Hindlimb muscle (tissue), 1 donor: ENCODE measurements at regions not wholly inside any gene's neighbourhood (a gene's known extent, or its start where the extent isn't known, plus 50 kb on each side); places are given as distances from the start of the nearest gene placed in this dataset.

ENCODE experiments used
- DNase-seq: peaks from one replicate; pipeline ENCODE4 v3.0.0-alpha.2; 2013

DNA sequence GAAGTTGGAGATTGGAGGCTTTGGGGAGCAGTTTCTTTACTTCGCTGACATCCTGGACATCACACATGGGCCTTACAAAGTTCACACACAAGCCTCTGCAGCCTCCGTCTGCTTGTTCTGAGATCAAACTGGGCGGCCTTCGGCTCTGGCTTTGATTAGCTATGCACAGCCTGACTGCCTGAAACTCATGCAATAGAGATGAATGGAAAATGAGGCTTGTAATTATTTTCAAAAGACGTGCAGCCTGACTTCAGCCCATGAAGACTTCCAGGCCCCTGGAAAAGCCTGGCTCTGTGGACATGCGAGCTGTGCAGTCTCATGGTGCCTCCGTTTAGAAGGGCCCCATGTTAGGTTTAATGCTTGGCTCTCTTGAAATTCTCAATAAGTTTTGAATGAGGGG is 480.5 kb upstream of the SULF2 start:
- DNase-seq = no peak

DNA sequence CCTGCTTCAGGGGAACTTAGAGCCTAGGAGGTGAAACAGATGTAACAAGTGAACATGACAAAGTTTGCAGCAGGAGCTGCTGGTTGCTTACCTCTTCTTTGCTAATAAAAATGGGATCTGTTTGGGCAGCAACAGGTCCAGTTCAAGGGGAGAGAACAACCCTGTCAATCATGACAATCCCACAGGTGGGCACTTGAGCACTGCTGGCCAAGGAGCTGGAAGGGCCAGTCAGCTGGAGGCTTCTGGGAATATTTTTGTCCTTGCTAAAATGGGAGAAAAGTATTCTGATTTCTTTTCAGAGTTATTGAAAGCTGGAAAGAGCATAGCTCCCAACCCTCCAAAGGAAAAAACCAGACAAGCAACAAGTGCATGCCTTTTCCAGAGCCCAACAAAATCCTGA is 477.7 kb upstream of the SULF2 start:
- no peak for DNase-seq

DNA sequence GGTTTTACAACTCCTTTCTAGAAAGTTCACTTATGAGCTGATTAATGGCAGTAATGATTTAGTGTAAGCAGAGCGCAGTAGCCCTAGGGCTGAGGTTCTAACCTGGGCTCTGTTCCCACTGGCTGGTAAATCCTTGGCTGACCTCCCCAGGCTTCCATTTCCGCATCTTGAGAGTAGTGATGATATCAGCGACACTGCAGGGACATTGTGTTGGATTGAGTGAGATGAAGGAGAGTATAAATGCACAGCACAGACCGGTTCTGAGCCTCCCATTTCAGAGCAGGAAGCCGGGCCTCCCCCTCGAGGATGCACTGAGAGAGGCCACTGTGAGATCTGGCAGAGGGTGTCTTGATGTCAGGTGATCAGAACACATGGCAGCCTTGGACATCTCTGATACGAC is 477.2 kb upstream of the SULF2 start:
- DNase-seq = no peak

DNA sequence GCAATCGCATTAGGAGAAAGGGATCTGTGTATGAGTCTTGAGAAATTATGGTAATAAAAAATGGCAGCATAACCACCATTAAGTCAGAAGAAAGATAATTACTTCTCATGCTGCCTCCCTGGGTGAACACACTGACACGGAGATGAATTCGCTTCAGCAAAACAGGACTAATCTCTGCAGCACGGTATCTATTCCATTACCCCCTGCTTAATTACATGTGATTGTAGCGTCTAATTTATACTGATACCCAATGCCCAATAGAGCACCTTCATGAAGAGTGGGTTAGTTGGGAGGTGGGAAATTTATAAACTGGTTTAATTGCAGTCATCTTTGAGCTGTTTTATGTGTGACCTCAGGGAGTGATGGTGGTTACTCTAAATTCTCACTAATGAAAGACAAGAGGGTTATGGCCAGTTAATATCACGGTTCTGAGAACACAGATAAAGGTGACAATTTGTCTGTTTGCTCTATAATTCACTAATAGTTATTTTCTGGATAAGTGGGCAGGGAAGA is 476.2 kb upstream of the SULF2 start:
- DNase-seq = no peak

DNA sequence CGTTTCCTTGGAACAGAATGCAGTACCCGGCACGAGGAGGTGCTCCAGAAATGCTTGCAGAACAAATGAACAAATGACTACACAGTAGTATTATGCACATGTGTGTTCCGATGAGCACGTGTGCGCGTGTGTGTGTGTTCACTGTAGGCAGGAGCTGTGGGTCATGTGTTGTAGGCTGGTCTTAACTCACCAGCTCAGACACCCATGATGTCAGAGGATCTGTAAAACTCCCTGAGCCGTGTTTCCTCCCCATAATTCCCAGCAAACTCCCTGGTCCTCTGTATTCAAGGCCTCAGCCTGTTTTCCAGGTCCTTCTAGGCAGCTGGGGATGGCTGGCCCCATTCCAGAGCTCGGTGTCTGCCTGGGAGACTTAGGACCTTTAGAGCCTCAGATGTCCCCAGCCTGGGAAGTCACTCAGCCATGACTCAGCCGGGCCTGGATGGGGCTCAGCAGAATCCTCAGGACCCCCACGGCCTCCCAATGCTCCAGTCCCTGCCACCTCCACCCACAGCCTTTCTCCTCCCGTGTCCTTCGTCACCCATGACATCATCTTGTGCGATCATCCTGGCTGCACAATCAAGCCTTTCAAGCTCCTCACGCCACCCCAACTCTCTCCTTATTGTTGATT is 475.0 kb upstream of the SULF2 start:
- peak; percentile 59 for DNase-seq

DNA sequence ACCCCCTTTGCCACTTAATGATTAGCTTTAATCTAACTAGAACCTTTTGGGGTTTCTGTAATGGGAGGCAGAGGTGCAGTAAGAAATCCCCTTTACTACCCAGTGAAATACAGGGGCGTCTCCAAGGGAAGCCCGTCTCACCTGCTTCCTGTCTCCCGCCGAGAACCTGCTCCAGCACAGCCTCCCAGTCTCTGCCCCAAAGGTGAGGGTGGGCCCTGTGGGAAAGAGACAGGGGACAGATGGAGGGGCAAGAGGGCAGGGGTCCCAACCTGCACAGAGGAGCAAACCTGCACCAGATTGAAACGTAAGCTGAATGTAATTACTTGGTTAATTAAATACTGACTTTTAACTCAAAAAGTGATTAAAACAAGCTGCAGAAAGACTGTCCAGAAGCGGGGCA is 474.2 kb upstream of the SULF2 start:
- no peak for DNase-seq

DNA sequence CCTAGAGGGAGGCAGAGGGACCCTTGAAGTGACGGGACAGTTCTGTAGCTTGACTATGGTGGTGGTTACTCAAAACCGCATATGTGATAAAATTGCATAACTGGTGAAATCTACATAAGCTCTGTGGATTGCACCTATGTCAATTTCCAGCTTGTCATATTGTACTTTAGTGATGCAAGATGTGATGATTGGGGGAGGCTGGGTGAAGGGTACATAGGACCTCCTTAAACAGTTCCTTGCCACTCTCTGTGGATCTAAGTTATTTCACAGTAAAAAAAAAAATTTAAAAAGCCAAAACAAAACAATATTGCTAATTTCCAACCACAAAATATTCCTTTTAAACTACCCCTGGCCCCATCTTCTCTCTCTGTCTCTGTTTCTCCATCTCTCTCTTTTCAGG is 472.6 kb upstream of the SULF2 start:
- no peak for DNase-seq

DNA sequence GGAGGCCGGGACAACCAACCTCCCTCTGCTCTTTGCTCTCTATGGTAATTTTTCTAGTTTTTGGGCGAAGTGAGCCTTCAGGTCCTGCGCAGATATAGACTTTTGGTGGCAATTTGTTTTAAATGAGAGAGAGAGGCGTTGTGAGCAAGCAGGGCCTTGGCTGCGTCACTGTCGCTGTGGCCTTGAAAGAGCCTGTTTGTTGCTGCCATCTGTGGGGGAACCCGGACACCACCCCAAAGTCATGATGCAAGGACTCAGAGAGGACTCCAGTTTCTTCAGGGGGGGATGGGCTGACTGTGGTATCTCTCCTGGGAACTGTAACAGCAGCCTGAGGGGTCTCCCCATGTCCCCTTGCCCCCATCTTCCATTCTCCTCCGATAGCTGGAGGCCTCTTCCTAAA is 462.7 kb upstream of the SULF2 start:
- no peak for DNase-seq

DNA sequence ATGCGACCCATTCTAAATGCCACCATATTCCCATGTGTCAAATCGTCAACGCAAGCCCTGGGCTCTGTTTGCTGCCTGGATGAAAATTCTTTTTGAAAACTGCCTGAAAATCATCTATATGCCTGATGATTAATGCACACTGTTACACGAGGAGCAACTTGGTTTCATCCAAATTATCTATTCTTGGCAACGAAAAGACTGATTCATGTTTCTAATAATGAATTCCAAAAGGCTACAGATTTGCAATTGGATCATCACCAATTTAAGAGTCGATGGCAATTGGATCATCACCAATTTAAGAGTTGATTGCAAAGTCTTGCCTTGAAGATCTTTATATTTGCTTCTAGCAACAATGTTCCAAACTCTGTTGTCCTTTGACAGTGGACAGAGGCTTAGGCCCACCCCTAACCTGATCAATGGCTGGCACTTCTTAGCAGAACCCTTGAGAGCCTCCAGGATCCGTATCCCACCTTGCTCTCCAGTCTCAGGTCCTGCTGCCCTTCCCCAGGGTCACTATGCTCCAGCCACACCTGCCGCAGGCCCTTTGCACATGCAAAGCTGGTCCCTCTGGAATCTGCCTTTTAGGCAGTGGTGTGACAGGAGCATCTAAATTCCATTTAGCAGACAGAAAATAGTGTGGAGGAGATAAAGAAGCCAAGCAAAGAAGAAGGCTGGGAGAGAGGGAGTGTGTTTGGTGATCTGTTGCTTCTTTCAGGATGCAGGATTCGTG is 460.9 kb upstream of the SULF2 start:
- DNase-seq = no peak

DNA sequence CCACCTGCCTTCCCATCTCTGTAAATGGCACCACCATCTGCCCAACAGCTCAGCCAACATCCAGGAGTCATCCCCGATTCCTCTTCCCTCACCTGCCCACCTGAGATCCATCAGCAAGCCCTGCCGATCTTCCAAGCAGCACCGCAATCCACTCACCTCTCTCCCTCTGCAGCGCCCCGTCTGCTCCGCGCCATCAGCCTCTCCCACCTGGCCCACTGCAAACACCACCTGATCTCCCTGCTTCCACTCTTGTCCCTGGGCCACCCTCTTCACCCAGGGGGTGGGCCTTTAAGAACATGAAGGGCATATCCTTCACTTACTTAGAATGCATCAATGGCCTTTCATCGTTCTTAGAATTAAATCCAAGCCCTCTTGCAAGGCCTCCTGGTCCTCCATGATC is 457.3 kb upstream of the SULF2 start:
- no peak for DNase-seq

DNA sequence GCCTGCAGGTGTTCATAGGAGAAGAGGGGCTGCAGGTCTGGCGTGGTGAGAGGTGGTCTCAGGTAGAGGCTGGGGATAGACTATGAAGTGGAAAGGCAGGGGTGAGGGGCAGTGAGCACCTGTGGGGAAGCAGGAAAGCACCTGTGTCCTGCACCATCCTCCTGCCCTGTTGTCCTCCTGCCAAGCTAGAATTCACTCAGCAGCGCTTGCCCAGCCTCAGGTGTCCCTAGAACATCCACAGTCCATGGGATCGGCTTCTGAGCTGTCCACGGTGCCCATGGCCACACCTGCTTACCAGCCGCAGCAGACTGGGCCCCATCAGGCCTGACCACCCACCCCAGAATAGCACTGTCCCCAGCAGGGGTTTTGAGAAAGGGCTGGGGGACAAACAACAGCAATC is 456.2 kb upstream of the SULF2 start:
- DNase-seq = no peak

DNA sequence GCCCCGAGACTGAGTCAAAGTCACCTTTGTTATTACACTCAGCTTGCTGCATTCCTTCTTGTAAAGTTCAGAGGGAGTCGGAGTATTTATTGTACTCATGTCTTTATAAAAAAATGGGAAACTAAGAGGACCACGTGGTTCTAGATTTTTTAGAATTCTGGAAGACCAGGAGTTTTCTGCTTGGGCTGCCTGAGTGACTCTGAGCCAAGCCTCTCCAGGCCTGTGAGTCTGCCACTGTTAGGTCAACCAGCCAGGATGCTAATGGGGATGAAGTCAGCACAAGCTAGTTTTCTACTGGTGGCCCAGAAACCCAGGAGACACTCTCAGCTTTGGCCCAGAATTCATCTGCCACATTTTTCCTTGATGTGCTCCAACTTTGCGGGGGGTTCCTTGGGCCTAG is 453.5 kb upstream of the SULF2 start:
- DNase-seq = no peak

DNA sequence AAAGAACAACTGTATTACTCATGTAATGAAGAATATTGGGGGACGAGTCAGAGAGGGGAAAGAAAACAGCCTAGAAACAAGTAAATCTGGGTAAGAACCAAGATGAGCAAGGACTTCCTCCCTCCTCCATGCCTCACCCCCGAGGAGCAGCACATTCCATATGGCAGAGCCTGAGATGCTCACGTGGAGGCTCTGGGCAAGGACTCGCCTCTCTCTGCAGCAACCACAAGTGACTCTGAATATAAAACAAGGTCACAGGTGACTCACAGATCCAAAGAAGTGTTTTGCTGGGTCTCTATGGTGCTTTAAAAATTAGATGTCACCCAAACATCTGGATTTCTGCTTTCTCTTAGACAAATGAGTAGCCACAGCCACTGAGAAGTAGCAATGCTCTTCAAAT is 453.0 kb upstream of the SULF2 start:
- DNase-seq = no peak

DNA sequence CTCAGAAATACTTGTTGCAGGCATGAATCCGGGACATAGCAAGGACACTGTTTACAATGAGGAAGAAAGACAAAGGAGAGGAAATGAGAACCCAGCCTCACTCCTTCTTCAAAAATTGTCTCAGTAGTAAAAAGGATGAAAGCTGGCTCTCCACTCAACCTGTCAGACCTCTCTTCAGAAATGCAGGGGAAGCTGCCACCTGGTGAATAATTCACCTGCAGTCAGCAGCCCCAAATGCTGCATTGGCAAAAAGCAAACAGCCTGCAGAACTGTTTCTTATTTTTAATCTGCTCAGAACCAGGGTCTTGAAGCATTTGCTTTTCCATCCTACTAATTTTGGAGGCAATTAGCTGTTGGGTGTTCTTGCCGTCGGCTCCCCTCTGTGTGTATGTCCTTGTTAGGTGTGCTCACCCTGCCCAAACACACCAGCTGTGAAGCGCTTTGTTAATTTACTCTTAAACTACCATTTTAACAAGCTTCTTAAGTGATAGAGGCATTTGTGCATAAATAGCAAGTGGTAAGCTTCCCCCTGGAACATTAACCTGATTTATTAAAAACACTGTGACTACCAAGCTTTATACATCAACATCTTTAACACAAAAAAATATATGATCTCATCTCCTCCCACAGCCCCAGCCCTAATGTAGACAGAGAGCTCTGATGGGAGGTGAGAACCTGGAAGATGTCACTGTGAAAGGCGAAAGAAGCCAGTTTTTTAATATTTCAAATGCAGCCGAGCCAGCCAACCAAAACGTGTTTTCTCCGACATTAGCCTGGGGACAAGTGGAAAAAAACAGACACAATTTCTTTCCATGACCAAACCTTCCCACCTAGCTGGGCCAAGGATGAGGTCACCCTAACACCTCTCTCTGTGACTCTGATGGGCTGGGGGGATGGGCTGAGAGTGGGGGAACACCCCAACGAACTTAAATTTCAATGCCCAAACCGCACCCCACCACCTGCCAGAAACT is 451.0 kb upstream of the SULF2 start:
- peak; percentile 58 for DNase-seq

DNA sequence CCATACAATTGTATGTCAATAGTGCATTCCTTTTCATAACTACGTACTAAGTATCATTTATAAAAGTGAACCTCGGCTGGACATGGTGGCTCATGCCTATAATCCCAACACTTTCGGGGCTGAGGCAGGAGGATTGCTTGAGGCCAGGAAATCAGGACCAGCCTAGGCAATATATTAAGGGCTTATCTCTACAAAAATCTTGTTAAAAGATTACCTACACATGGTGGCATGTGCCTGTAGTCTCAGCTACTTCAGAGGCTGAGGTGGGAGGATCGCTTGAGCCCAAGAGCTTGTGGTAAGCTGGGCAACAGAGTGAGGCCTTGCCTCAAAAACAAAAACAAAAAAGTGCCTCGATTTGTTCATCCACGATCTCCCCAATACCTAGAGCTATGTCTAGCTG is 449.7 kb upstream of the SULF2 start:
- no peak for DNase-seq

DNA sequence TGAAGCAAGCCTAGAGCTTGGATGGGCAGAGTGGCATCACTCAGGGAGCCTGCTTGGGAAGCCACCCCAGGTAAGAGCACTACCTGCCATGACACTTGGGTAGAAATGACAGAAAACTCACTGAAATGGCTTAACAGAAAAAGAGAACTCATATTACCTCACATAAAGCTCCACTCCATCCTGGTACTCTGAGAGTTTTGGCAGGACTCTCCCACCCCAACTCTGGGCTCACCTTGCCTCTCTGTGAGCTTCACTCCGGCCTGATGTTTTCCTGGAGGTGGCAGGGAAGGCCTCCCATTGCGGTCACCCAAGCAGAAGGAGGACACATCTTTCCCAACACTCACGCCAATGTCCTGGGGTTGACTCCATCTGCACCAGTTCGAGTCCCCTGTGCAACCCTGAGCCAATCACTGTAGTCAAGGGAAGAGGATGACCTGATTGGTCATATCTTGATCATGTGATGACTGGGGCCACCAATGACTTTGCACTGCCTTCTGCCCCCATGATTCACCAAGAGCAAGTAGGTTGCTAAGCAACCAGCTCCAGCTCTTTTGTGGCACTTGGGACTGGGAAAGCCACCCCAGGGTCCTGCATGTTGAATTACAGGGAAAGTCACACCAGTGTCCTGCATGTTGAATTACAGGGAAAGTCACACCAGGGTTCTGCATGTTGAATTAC is 446.1 kb upstream of the SULF2 start:
- no peak for DNase-seq

DNA sequence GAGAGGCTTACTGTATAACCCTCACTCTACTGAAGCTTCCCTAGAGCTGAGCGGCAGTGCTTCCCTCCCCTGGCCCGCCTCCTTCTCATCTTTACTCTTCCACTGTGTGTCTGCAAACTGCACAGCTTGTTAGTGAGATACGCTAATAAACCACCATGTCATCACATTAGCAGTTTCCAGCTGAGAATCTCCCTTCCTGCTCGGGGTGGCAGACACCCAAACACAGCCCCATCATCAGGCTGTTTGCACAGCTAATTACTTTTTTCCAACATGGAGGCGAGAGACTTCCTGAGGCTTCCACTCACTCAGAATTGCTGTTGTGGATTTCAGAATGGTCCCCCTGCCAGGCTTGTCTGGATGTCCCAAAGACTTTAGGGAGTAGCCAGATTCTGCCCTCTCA is 444.9 kb upstream of the SULF2 start:
- DNase-seq = no peak

DNA sequence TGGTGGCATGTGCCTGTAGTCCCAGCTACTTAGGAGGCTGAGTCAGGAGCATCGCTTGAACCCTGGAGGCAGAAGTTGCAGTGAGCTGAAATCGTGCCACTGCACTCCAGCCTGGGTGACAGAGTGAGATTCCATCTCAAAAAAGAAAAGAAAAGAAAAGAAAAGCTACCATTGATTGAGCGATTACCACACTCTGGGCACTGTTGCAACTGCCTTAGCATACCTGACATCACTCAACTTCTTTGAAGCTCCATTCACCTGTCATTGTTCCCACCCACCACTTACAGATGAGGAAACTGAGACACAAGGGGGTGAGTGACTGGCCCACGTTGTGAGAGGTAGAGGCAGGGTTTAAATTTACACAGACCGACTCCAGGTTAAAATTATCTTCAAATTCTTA is 442.1 kb upstream of the SULF2 start:
- no peak for DNase-seq

DNA sequence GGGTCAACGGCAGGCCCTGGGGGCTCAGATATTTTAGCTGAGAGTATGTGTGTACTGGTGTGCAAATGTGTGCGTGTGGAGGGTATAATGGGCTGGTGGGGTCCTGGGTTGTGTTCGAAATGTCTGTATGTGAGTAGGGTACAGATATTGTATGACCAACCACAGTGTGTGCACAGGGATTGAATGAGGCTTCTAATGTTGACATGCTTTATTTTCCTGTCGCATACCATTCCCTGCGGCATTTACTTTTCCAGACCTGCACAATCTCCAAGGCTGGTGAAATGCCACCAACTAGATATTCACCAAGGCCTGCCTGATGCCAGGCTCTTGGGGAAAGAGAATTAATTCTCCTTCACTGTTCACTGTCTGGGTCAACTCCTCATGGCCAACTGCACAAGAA is 441.4 kb upstream of the SULF2 start:
- DNase-seq = no peak

DNA sequence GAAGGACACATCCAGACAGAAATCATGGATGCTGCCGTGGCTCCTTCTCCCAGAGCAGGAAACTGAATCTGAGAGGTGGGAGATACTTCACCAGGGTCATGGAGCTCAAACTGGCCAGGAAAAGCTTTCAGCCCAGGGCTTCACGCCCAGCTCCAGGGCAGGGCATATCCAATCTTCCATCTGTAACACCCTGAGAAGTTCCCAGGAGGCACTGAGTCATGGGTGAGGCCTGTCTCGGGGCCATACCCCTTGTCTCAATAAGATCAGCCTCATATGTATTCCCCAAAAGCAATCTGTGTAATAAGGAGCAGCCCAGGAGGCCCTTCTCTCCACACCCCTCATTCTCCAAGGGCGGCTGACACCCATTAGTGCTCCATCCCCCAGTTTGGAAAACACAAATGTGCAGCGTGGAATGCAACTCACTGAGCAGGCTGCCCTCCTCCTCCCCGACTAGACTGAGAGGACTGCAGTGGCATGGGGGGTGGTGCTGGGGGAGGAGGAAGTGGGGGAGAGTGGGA is 439.3 kb upstream of the SULF2 start:
- no peak for DNase-seq

DNA sequence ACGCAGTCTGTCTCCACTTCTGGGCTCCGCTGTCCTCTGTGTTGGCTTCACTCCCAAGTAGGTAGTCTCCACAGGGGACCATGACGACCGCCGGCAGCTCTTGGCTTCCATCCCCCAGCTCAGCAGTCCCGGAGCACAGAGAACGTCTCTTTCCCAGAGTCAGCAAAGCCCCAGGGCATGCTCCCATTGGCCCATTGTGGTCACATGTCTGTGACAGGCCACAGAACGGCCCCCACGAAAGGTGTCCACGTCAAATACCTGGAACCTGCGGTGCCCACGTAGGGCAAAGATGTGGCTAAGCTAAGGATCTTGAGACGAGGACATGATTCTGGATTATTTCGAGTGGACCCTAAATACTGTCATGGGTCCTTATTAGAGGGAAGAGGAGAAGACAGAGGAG is 438.4 kb upstream of the SULF2 start:
- no peak for DNase-seq

DNA sequence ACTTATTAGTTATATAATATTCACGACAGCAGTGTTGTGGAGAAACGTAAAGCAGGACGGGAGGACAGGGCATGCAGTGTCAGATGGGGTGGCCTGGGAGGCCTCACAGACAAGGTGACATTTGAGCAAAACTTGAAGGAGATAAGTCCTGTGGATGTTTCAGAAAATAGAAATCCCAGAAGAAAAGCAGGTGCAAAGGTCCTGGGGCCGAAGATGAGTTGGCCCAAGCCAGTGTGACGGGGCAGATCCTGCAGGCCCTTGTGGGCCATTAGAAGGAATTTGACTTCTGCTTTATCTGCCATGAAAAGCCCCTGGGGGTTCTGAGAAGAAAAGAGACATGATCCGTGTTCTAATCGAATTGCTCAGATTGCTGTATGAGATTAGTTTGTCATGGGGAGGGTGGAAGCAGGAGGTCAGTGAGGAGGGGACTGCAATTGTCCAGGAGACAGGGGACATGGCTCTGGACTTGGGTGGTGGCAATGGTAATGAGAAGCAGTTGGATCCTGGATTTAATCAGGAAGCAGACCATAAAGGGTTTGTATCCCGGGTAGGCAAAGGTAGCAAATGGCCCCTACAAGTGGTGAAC is 437.4 kb upstream of the SULF2 start:
- no peak for DNase-seq
